ENCODE measurements at regions not wholly inside any gene's neighbourhood (a gene's known extent, or its start where the extent isn't known, plus 50 kb on each side); places are given as distances from the start of the nearest gene placed in this dataset.

- TF ChIP-seq POLR2A (IDR thresholded peaks at IDR 0.05) (no peak), CTCF (IDR thresholded peaks at IDR 0.05) (no peak)
Measured at GRCh38 chr6:6919173-6919572, 188.6 kb upstream of the RREB1 start.

All from esophagus squamous epithelium (tissue), 4 donors.